ENCODE measurements at regions not wholly inside any gene's neighbourhood (a gene's known extent, or its start where the extent isn't known, plus 50 kb on each side); places are given as distances from the start of the nearest gene placed in this dataset.

GRCh38 chr7:131242123-131242650 lies 85.5 kb upstream of the MKLN1 start:
- Histone ChIP-seq H3K27ac (ENCODE audit: low read depth in 1 of 2, low read length in 1 of 2) (no peak overlapping the region), H3K9me3 (ENCODE audit: control insufficient read depth in 2 of 2, insufficient read depth in 1 of 2, low read length in 1 of 2) (no peaks in the 10 kb centered on the region), H3K4me1 (ENCODE audit: control insufficient read depth in 2 of 2, insufficient read depth in 2 of 2, low read length in 2 of 2) (no peaks in the 10 kb centered on the region), H3K27me3 (ENCODE audit: control insufficient read depth in 2 of 2, insufficient read depth in 1 of 2, low read length in 1 of 2) (no peaks in the 10 kb centered on the region), H3K36me3 (ENCODE audit: control insufficient read depth in 2 of 2, insufficient read depth in 2 of 2, low read length in 1 of 2) (no peaks in the 10 kb centered on the region), H3K4me3 (ENCODE audit: low read length in 2 of 2) (no peak overlapping the region)
- no peak for DNase-seq (ENCODE audit: low read depth in 6 of 9, low spot score in 9 of 9)
- WGBS, result 98% methylated on average over 10 of the region's 10 CpGs

- H3K9me3 ChIP-seq (ENCODE audit: control insufficient read depth in 2 of 2, insufficient read depth in 1 of 2, low read length in 1 of 2), result no peaks in the 10 kb centered on the region
- H3K4me3 ChIP-seq (ENCODE audit: low read length in 2 of 2), result no peak overlapping the region
- no peaks in the 10 kb centered on the region for H3K36me3 ChIP-seq (ENCODE audit: control insufficient read depth in 2 of 2, insufficient read depth in 2 of 2, low read length in 1 of 2)
- 88% methylated on average over 13 of the region's 13 CpGs for WGBS
- no peak for DNase-seq (ENCODE audit: low read depth in 6 of 9, low spot score in 9 of 9)
- H3K4me1 ChIP-seq (ENCODE audit: control insufficient read depth in 2 of 2, insufficient read depth in 2 of 2, low read length in 2 of 2), result no peaks in the 10 kb centered on the region
- H3K27ac ChIP-seq (ENCODE audit: low read depth in 1 of 2, low read length in 1 of 2), result no peak overlapping the region
- H3K27me3 ChIP-seq (ENCODE audit: control insufficient read depth in 2 of 2, insufficient read depth in 1 of 2, low read length in 1 of 2), result no peaks in the 10 kb centered on the region
Measured at GRCh38 chr7:131244259-131244852, 83.3 kb upstream of the MKLN1 start.

GRCh38 chr7:131249003-131249402 lies 78.7 kb upstream of the MKLN1 start:
- Histone ChIP-seq H3K9me3 (ENCODE audit: control insufficient read depth in 2 of 2, insufficient read depth in 1 of 2, low read length in 1 of 2) (no peaks in the 10 kb centered on the region), H3K4me1 (ENCODE audit: control insufficient read depth in 2 of 2, insufficient read depth in 2 of 2, low read length in 2 of 2) (no peaks in the 10 kb centered on the region), H3K27me3 (ENCODE audit: control insufficient read depth in 2 of 2, insufficient read depth in 1 of 2, low read length in 1 of 2) (no peaks in the 10 kb centered on the region), H3K4me3 (ENCODE audit: low read length in 2 of 2) (no peak overlapping the region), H3K36me3 (ENCODE audit: control insufficient read depth in 2 of 2, insufficient read depth in 2 of 2, low read length in 1 of 2) (no peaks in the 10 kb centered on the region), H3K27ac (ENCODE audit: low read depth in 1 of 2, low read length in 1 of 2) (no peak overlapping the region)
- WGBS, result 87% methylated on average over 1 of the region's 1 CpG
- DNase-seq (ENCODE audit: low read depth in 6 of 9, low spot score in 9 of 9), result no peak

- Histone ChIP-seq H3K4me3 (ENCODE audit: low read length in 2 of 2) (no peak overlapping the region), H3K27ac (ENCODE audit: low read depth in 1 of 2, low read length in 1 of 2) (no peak overlapping the region), H3K27me3 (ENCODE audit: control insufficient read depth in 2 of 2, insufficient read depth in 1 of 2, low read length in 1 of 2) (no peaks in the 10 kb centered on the region), H3K9me3 (ENCODE audit: control insufficient read depth in 2 of 2, insufficient read depth in 1 of 2, low read length in 1 of 2) (no peaks in the 10 kb centered on the region), H3K36me3 (ENCODE audit: control insufficient read depth in 2 of 2, insufficient read depth in 2 of 2, low read length in 1 of 2) (no peaks in the 10 kb centered on the region), H3K4me1 (ENCODE audit: control insufficient read depth in 2 of 2, insufficient read depth in 2 of 2, low read length in 2 of 2) (no peaks in the 10 kb centered on the region)
- WGBS, result 93% methylated on average over 3 of the region's 3 CpGs
- DNase-seq (ENCODE audit: low read depth in 6 of 9, low spot score in 9 of 9), result no peak
Measured at GRCh38 chr7:131249483-131249882, 78.2 kb upstream of the MKLN1 start.

- no peak overlapping the region for H3K27ac ChIP-seq (ENCODE audit: low read depth in 1 of 2, low read length in 1 of 2)
- no peak overlapping the region for H3K4me3 ChIP-seq (ENCODE audit: low read length in 2 of 2)
- WGBS, result 92% methylated on average over 4 of the region's 4 CpGs
- no peaks in the 10 kb centered on the region for H3K27me3 ChIP-seq (ENCODE audit: control insufficient read depth in 2 of 2, insufficient read depth in 1 of 2, low read length in 1 of 2)
- DNase-seq (ENCODE audit: low read depth in 6 of 9, low spot score in 9 of 9), result no peak
- no peaks in the 10 kb centered on the region for H3K4me1 ChIP-seq (ENCODE audit: control insufficient read depth in 2 of 2, insufficient read depth in 2 of 2, low read length in 2 of 2)
- H3K36me3 ChIP-seq (ENCODE audit: control insufficient read depth in 2 of 2, insufficient read depth in 2 of 2, low read length in 1 of 2), result no peaks in the 10 kb centered on the region
- H3K9me3 ChIP-seq (ENCODE audit: control insufficient read depth in 2 of 2, insufficient read depth in 1 of 2, low read length in 1 of 2), result peaks cover 0 to 4% of the 10 kb centered on the region in 2 donors
Measured at GRCh38 chr7:131250331-131250730, 77.3 kb upstream of the MKLN1 start.

- WGBS, result 97% methylated on average over 2 of the region's 2 CpGs
- H3K27ac ChIP-seq (ENCODE audit: low read depth in 1 of 2, low read length in 1 of 2), result no peak overlapping the region
- H3K27me3 ChIP-seq (ENCODE audit: control insufficient read depth in 2 of 2, insufficient read depth in 1 of 2, low read length in 1 of 2), result no peaks in the 10 kb centered on the region
- no peaks in the 10 kb centered on the region for H3K4me1 ChIP-seq (ENCODE audit: control insufficient read depth in 2 of 2, insufficient read depth in 2 of 2, low read length in 2 of 2)
- no peak for DNase-seq (ENCODE audit: low read depth in 6 of 9, low spot score in 9 of 9)
- no peak overlapping the region for H3K4me3 ChIP-seq (ENCODE audit: low read length in 2 of 2)
- no peaks in the 10 kb centered on the region for H3K36me3 ChIP-seq (ENCODE audit: control insufficient read depth in 2 of 2, insufficient read depth in 2 of 2, low read length in 1 of 2)
- H3K9me3 ChIP-seq (ENCODE audit: control insufficient read depth in 2 of 2, insufficient read depth in 1 of 2, low read length in 1 of 2), result peaks cover 0 to 9% of the 10 kb centered on the region in 2 donors
Measured at GRCh38 chr7:131251371-131251770, 76.3 kb upstream of the MKLN1 start.

GRCh38 chr7:131252976-131253375 lies 74.7 kb upstream of the MKLN1 start:
- peaks cover 0 to 9% of the 10 kb centered on the region in 2 donors for H3K9me3 ChIP-seq (ENCODE audit: control insufficient read depth in 2 of 2, insufficient read depth in 1 of 2, low read length in 1 of 2)
- no peak for DNase-seq (ENCODE audit: low read depth in 6 of 9, low spot score in 9 of 9)
- no peaks in the 10 kb centered on the region for H3K27me3 ChIP-seq (ENCODE audit: control insufficient read depth in 2 of 2, insufficient read depth in 1 of 2, low read length in 1 of 2)
- WGBS, result 97% methylated on average over 1 of the region's 1 CpG
- H3K27ac ChIP-seq (ENCODE audit: low read depth in 1 of 2, low read length in 1 of 2), result no peak overlapping the region
- no peaks in the 10 kb centered on the region for H3K36me3 ChIP-seq (ENCODE audit: control insufficient read depth in 2 of 2, insufficient read depth in 2 of 2, low read length in 1 of 2)
- no peaks in the 10 kb centered on the region for H3K4me1 ChIP-seq (ENCODE audit: control insufficient read depth in 2 of 2, insufficient read depth in 2 of 2, low read length in 2 of 2)
- H3K4me3 ChIP-seq (ENCODE audit: low read length in 2 of 2), result no peak overlapping the region

GRCh38 chr7:131254211-131254610 lies 73.5 kb upstream of the MKLN1 start:
- no peaks in the 10 kb centered on the region for H3K36me3 ChIP-seq (ENCODE audit: control insufficient read depth in 2 of 2, insufficient read depth in 2 of 2, low read length in 1 of 2)
- no peaks in the 10 kb centered on the region for H3K27me3 ChIP-seq (ENCODE audit: control insufficient read depth in 2 of 2, insufficient read depth in 1 of 2, low read length in 1 of 2)
- H3K4me1 ChIP-seq (ENCODE audit: control insufficient read depth in 2 of 2, insufficient read depth in 2 of 2, low read length in 2 of 2), result no peaks in the 10 kb centered on the region
- peaks cover 0 to 9% of the 10 kb centered on the region in 2 donors for H3K9me3 ChIP-seq (ENCODE audit: control insufficient read depth in 2 of 2, insufficient read depth in 1 of 2, low read length in 1 of 2)
- H3K27ac ChIP-seq (ENCODE audit: low read depth in 1 of 2, low read length in 1 of 2), result no peak overlapping the region
- DNase-seq (ENCODE audit: low read depth in 6 of 9, low spot score in 9 of 9), result no peak
- H3K4me3 ChIP-seq (ENCODE audit: low read length in 2 of 2), result no peak overlapping the region
- 93% methylated on average over 2 of the region's 2 CpGs for WGBS

- H3K27me3 ChIP-seq (ENCODE audit: control insufficient read depth in 2 of 2, insufficient read depth in 1 of 2, low read length in 1 of 2), result no peaks in the 10 kb centered on the region
- no peak overlapping the region for H3K4me3 ChIP-seq (ENCODE audit: low read length in 2 of 2)
- peaks cover 0 to 9% of the 10 kb centered on the region in 2 donors for H3K9me3 ChIP-seq (ENCODE audit: control insufficient read depth in 2 of 2, insufficient read depth in 1 of 2, low read length in 1 of 2)
- no peaks in the 10 kb centered on the region for H3K36me3 ChIP-seq (ENCODE audit: control insufficient read depth in 2 of 2, insufficient read depth in 2 of 2, low read length in 1 of 2)
- DNase-seq (ENCODE audit: low read depth in 6 of 9, low spot score in 9 of 9), result no peak
- 92% methylated on average over 1 of the region's 1 CpG for WGBS
- H3K4me1 ChIP-seq (ENCODE audit: control insufficient read depth in 2 of 2, insufficient read depth in 2 of 2, low read length in 2 of 2), result no peaks in the 10 kb centered on the region
- H3K27ac ChIP-seq (ENCODE audit: low read depth in 1 of 2, low read length in 1 of 2), result no peak overlapping the region
Measured at GRCh38 chr7:131255242-131255641, 72.4 kb upstream of the MKLN1 start.
